ENCODE measurements at regions not wholly inside any gene's neighbourhood (a gene's known extent, or its start where the extent isn't known, plus 50 kb on each side); places are given as distances from the start of the nearest gene placed in this dataset.
"Not testable (repeated sequence)": the region's sequence is repeated elsewhere in the genome, so short reads cannot be mapped to it uniquely, and the experiment has no call there.

DNA sequence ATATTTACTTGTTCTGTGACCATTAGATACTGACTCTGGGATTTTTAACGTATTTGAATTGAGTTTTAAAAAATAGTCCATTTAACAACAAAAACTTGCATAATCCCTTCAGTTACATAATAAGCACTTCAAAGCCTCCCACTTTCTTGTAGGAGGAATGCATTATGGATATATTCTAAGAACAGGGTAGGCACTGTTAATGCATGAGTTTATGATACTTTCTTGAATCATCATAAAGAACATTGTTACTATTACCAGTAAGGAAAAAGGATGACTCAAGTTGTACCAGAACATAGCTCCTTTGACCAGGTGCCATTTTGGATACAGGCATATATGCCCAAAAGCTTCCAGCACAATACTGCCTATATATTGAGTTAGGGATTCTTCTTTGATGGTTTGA lies 671.4 kb downstream of the GALC start:
- no peak for DNase-seq

DNA sequence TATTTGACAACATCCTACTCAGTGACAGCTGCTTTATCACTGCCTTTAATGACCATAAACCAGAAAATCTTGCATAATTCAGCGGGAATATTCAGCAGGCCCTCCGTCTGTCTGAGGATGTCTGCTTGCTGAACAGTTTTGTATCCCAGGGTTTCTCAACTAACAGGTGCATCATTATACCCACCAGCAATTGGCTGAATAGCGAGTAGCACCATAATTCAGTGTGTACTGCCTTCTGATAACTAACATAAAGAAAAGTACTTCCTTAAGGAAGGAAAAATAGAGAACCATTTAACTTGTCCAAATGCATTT lies 680.1 kb downstream of the GALC start:
- DNase-seq = no peak

DNA sequence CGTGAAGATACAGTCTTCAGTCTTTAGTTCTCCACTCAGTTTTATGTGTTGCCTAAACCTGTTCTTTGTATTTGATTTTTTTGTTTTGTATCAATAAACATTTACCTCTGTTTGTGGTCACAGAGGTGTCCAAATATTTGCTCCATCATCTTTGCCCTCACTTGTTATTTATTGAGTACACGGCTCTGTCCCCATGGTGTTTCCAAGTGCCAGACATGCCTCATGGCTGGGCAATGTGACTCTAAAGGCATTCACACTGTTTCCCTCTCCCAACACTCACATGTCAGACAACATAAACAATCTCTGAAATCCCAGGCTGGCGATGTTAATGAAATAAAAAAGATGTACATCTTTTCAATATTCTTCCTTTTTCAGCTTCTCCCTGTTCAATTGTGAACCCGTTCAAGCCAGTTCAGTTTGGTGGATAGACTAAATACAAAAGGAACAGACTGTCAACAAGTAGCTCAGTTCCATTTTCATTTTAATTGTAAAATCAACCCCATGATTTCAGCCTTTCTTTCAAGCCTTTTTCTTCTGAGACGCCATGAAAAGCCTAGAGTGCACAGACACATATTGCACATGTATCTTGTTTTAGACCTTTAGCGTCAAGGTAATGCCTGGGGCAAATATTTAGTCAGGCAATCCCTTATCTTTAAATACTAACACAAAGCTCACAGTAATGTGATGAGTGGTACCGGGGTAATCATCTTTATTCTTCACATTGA lies 680.7 kb downstream of the GALC start:
- DNase-seq = no peak

DNA sequence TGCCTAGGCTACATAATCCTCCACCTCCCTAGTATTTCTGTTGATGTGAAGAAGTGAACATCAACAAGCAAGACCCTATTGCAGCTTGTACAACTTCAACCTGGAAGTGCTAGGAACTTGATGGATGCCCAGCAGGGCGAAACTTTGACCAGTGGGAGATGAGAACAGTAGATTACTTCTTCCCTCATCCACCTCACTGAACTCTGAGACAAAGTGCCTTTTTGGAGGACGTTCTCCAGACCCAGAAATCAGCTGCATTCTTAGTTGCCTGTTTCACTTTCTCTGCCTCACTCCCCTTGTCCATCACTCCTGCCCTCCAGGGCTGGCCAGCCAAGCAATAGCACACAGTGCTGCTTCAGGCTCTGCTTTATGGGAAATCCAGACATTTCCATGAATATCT lies 683.4 kb downstream of the GALC start:
- no peak for DNase-seq

DNA sequence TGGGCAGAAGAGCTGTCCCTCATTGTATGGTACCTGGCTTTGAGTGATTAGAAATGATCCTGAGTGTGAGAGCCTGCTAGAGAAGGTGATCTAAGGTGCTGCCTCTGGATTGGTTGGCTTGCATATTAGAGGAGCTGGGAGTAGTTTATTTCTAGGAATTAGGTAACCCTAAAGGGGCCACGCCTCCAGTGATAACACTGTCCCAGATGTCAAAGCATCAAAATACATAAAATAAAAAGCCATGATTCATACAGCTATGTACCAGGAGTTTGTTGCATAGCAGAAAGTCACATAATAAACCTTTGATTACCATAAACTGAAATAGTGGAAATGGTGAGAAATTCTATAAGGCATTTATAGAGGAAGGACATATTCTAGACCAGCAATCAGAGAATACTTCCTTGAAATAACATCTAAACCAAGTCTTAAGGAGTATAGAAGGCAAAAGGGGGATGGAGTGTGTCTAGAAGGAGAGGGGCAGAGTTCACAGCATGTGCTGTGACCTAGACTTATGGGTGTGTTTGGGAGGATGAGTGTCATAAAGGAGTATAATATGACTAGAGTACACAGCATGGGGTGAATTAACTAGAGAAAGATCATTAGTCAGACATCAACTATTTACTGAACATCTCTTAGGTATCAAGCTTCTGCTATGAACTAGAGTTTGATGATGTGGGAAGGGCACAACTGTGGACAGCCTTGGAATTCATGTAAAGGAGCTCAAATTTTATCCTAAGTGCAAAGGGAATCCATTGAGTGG lies 686.4 kb downstream of the GALC start:
- no peak for DNase-seq

DNA sequence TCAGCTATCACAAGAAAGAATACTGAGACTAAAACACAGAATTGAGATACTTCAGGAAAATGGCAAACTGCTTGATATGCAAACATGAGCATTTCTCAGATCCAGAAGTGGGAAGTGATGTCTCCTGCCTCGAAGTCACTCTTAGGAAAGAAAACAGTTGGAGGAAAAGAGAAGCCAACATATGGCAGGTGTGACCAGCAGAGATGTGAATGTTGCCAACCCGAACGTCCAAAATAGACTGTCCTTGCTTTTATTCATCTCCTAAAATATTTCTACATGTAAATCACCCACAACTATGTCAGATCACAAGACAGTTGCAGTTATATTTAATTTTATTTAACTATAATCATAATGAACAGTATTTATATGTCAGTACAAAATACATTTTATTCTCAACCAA lies 687.6 kb downstream of the GALC start:
- DNase-seq = no peak

DNA sequence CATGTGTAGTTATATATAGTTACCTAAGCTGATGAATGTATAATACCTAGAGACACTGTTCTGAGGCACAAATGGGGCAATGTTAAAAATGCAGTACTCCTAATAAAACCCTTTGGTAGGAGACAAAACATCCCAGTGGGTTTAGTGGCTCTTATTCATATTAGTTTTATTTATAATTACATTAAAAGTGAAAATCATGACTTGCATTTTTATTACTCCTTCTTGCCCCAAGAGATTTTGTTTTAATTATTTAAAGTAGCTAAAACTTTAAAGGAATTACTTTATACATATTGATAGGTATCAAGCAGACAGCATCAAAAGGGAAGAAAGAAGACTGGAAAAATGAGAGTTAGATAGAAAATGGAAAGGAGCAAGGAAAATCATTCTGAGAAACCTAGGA lies 688.6 kb downstream of the GALC start:
- DNase-seq = no peak

DNA sequence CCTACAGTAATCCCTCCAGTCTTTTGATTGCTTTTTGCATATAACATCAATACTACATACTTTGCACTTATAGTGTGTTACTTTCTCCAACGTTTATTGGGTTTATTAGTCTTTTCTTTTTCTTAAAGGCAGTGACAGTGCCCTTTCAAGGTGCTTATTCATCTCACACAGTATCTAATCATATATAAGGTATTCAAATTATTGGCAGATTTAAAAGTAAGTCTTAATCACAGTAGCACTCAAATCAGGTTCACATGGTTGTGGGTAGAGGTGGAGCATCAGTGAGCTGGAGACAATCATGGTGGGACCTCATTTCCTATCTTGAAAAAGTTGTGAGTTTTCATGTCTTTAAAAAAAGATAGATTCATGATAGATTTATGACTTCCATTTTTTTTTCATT lies 706.2 kb downstream of the GALC start:
- DNase-seq = no peak

DNA sequence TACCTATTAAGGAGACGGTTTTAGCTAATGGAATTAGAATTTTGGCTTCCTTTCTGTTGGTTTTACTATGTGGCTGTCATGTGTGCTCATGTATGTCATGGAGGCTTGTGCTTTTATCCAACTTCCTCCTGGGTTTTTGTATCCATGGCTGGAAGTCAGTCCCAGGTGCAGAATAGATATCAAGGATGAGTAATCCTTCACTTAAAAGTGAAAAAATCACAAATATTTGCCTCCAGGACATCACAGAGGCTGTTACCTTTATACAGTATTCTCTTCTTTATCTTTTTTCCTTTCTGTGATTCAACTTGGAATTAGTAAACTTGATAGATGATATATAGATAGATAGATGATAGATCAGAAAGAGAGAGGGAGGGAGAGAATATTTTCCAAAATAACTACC lies 706.8 kb downstream of the GALC start:
- DNase-seq = no peak

DNA sequence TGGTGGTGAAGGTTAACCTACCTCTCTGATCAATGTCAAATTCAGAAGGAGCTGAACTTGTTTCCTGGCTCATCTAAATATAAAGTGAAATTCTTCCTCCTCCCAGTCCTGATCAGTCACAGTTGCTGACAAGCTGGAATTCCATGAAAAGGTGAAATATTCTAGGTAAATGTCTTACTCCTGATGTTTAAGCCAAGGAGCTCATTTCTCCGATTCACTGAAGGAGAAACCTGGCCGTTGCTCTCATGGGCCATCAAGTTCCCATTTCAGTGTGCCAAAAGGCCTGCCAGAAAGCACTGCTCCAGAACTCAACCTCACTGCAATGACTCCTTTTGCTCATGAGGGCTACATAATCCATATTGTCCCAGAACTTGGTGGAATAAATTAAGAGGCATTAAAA lies 707.5 kb downstream of the GALC start:
- DNase-seq = no peak

DNA sequence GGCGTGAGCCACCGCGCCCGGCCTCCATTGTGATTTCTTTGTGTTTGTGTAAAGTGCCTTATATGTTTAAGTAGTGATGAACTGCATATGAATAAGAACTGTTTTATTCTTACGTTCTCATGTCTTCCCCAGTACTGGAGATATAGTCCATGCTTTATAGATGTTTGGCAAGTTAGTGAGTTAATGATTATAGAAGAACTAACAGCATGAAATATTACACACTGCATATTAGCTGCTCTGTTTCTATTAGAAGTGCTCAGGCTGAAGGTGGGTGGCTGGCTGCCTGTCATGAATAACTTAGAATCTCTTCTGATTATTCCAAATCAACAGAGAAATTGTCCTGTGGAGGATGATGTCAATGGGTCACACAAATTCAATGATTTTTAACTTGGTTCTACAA lies 709.4 kb downstream of the GALC start:
- no peak for DNase-seq

DNA sequence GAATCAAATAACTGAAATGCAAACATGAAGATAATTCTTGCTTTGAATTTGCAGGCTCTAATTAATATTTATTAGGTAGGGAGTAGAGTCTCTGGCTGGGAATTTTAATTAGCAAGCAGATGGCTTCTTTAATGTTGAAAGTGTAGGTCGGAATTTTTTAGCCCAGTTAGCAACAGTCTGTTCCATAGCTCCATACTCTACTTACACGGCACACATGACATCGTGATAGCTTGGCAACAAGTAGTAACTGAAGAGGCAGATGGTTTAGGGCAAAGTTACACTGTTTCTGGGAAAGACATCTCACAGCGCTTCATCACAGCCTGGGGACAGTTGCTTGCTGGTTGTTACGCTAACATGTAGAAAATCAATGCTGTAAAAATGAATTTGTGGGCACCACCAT lies 710.7 kb downstream of the GALC start:
- DNase-seq = no peak

DNA sequence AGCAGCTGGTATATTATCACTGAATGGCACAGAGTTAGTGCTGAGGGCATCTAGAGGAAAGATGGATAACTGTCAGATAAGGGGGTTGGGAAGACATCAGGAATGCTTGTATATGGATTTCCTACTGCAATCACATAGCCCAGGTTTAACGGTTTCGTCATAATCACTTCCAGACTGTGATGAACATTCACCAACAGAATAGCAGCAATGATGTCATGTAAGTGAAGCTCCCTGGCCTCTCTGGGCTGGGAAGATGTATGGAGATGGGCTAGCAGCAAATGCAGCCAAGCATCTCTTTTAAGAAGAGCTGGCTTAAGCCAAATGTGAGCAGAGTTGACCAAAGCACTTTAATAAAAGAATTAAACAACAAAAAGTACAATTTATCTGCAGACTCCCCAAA lies 714.6 kb downstream of the GALC start:
- no peak for DNase-seq

DNA sequence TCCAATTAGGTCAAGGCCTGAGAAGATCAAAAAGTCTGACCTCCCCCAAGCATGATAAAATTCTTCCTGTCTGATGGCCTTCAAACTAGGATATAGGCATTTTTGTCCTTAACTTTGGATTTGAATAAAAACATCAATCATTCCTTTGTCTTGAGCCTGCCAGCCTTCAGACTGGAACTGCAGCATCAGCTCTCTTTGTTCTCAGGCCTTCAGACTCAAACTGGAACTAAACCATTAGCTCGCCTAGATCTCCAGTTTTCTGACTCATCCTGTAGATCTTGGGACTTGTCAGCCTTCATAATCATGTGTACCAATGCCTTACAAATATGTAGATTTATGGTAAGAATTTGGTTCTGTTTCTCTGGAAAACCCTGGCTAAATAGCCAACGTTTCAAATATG lies 721.7 kb downstream of the GALC start:
- no peak for DNase-seq

DNA sequence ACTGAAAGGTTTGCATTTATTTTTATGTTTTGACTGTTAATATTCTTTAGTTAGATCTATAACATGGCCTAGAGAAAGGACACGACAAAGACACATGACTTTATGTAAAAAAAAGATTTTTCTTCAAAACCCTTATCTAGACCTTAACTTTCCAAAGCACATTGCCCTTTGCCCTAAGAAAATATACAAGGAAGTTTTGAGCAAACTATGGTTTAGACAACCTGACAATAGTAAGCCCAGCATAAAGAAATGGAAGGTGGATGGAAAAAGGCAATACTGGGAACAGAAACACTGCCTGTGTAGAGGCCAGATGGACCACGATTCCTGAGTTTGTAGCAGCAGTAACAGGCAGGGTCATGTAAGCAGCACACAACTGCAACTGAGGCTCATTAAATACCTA lies 724.0 kb downstream of the GALC start:
- no peak for DNase-seq

DNA sequence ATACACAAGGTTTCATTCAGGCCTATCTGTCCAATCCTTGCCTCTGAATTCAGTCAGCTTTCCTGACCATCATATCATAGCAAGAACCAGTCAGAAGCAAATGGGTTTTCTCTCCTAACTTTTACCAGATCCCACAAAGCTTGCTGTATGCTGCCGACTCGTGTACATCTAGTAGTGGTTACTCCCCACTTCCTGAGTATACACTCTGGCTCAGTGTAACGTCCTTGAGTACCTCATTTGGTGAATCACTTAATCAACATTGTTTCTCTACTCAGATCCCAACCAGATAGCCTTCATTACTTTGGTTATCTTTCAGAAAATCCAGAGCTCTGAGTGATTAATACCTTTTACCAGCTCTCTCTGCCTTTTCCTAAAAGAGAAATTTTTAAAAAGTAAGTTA lies 728.2 kb downstream of the GALC start:
- no peak for DNase-seq

DNA sequence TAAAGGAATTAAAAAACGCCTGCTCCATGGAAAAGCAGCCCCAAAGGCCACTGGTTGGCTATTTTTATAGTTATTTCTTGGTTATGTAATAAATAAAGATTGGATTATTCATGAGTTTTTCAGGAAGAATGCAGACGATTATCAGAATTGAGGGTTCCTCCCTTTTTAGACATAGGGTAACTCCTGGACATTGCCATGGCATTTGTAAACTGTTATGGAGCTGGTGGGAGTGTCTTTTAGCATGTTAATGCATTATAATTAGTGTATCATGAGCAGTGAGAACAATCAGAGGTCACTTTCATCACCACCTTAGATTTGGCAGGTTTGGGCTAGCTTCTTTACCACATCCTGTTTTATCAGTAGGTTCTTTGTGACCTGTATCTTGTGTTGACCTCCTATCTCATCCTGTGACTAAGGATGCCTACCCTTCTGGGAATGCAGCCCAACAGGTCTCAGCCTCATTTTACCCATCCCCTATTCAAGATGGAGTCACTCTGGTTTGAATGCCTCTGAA lies 728.7 kb downstream of the GALC start:
- DNase-seq = no peak

DNA sequence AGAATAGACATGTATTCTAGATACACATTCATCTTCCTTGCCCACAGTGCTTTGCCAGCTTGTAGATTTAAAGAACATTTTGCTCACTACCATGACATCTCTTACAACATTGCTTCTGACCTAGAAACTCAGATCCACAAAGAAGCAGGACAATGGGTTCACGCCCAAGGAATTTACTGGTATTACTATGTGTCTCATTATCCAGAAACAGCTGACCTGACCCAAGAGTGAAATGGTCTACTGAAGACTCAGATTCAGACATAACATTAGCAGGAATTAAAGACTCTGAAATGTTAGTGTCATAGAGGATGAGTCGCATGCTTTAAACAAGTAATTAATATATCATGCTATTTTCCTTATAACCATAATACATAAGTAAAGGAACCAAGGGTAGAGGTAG lies 731.4 kb downstream of the GALC start:
- DNase-seq = no peak

DNA sequence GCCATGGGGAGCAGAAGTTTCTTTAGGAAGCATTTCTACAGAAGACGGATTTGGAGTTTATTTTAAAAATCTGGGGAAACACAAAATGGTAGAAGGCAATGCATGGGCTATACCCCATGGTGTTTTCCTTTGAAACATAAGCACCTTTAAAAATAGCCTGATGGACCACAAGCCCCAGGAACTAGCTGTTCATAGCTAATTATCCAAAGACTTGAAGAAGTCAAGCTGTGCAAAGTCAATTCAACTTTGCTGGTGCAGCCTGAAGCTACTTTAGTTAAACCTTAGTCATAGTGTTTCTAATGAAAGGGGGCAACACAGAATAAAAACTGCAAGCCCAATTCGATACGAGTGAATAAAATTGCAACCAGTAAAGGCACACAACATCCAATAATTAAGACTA lies 732.5 kb downstream of the GALC start:
- DNase-seq = no peak

DNA sequence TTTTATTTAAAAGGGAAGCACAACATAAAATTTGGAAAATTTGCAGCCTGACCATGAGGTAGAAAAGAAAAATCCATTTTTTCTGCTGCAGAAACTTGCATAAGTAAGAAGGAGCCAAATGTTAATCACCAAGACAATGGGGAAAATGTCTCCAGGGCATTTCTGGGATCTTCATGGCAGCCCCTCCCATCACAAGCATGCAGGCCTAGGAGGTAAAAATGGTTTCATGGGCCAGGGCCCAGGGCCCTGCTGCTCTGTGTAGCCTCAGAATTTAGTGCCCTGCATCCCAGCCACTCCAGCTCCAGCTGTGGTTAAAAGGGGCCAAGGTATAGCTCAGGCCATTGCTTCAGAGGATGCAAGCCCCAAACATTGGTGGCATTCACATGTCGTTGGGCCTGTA lies 735.6 kb downstream of the GALC start:
- no peak for DNase-seq

DNA sequence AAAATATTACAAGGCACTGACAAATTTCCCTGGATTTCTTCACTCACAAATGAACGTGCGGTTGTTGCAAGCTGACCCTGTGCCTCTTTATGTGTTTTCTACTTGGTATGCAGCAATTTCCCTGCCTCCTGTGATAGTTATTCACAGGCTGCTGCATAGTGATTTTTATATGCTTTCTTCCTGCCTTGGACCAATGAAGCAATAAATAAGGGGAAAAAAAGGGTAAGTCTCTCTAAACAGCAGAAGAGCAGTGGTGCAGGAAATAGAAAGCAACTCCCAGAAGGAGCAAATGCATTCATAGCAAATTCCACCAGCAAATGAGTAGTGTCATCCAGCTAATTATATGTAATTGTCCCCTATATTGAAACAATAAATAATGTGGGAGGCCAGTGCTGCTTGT lies 737.9 kb downstream of the GALC start:
- no peak for DNase-seq

DNA sequence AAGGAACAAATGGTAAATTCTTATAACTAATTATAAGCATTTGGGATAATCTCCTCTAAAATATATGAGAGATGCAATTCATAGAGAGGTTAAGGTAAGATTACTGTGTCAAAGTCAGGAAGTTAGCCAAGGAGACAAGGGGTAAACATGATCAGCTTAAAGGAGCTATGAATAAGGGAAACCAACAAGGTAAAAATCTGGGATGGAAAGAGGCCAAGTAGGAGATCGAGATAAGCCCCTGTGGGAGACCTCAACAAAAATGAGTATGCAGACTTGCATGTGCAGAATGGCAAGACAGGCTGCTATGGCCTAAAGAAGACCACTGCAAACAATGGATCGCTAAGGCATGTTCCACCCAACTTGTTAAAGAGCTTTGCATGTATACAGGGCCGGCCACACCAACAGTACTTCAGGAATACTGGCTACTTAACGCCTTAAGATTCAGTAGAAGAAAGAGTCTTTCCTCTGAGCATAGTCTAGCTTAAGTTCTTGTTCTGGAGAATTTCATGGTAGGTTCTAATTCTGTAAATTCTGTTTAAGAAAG lies 738.6 kb downstream of the GALC start:
- no peak for DNase-seq

DNA sequence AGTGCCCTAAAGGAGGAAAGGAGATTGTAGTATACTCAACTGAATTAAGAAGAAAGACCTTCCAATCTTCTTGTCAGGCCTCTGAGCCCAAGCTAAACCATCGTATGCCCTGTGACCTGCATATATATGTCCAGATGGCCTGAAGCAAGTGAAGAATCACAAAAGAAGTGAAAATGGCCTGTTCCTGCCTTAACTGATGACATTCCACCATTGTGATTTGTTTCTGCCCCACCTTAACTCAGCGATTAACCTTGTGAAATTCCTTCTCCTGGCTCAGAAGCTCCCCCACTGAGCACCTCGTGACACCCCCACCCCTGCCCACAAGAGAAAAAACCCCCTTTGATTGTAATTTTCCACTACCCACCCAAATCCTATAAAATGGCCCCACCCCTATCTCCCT lies 739.2 kb downstream of the GALC start:
- DNase-seq = not testable (repeated sequence)
